ENCODE measurements at regions not wholly inside any gene's neighbourhood (a gene's known extent, or its start where the extent isn't known, plus 50 kb on each side); places are given as distances from the start of the nearest gene placed in this dataset.

DNA sequence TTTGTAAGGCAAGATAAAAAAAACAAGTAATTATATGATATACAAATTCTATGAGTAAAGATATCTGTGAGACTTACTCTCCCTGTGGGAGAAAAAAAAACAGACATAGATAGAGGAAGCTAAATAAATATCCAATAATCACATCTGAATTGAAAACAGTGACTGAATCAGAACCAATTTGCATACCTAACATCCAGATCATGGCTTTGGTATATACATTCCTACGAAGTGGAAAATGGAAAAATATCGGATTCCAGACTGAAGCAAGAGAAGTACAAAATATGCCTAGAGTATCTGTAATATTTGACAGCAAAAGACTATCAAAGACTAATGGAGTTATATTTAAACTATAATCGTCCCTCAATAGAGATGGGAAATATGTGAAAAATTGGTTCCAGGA, 1108.1 kb upstream of the CHAC2 start:
- 33% methylated on average over 3 of the region's 3 CpGs for WGBS (ENCODE audit: insufficient coverage, insufficient replicate concordance, low lambda C conversion rate, missing lambda C conversion rate)

More for the DNA sequence above, 1108.1 kb upstream of the CHAC2 start:
- H3K36me3 ChIP-seq (ENCODE audit: control insufficient read depth in 2 of 2, insufficient read depth in 2 of 2, low read length in 1 of 2): no peaks in the 10 kb centered on the region
- ChIA-PET CTCF (no interaction called here), SMC1A (ENCODE audit: uncharacterized antibody, unreplicated experiment) (no interaction called here), POLR2A (no interaction called here), RAD21 (ENCODE audit: unreplicated experiment) (no interaction called here)
- H3K27ac ChIP-seq (ENCODE audit: control insufficient read depth, insufficient read depth): no peak overlapping the region
- intact Hi-C loops (cut with micrococcal nuclease; ENCODE audit: unreplicated experiment): no loop called here
- no peaks in the 10 kb centered on the region for H3K27me3 ChIP-seq (replicated peaks in 1 of 2; ENCODE audit: control insufficient read depth in 2 of 2, insufficient read depth in 2 of 2, low read length in 1 of 2)
- in situ Hi-C loops (cut with MboI): no loop called here
- H3K9ac ChIP-seq (ENCODE audit: control insufficient read depth, insufficient read depth, low read length): no peak overlapping the region
- H3K4me1 ChIP-seq (ENCODE audit: control insufficient read depth, insufficient read depth, low read length): no peaks in the 10 kb centered on the region
- no peaks in the 10 kb centered on the region for H3K79me2 ChIP-seq (ENCODE audit: control insufficient read depth, insufficient read depth, low read length)
- no peak for FAIRE-seq
- no TSS peak for BruUV-seq (replicated peaks)
- no peak for TF ChIP-seq NFYA (IDR thresholded peaks at IDR 0.05; ENCODE audit: borderline replicate concordance, low read depth, low read length)
- no peak for TF ChIP-seq KDM1A (IDR thresholded peaks at IDR 0.05; ENCODE audit: borderline replicate concordance)
- no peak for TF ChIP-seq LARP7 (IDR thresholded peaks at IDR 0.05)
- no peak for TF ChIP-seq SREBF2 (IDR thresholded peaks at IDR 0.05; ENCODE audit: low read length)
- TF ChIP-seq POLR2AphosphoS5 (IDR thresholded peaks at IDR 0.05; ENCODE audit: low read length): no peak
- no peak for TF ChIP-seq RUNX3 (IDR thresholded peaks at IDR 0.05; ENCODE audit: low read length)
- no peak for TF ChIP-seq NR2C1 (IDR thresholded peaks at IDR 0.05)
- TF ChIP-seq CHD1 (IDR thresholded peaks at IDR 0.05; ENCODE audit: low read depth, low read length): no peak
- no peak for TF ChIP-seq EED (IDR thresholded peaks at IDR 0.05; ENCODE audit: low read depth)
- TF ChIP-seq, protein P1, sequence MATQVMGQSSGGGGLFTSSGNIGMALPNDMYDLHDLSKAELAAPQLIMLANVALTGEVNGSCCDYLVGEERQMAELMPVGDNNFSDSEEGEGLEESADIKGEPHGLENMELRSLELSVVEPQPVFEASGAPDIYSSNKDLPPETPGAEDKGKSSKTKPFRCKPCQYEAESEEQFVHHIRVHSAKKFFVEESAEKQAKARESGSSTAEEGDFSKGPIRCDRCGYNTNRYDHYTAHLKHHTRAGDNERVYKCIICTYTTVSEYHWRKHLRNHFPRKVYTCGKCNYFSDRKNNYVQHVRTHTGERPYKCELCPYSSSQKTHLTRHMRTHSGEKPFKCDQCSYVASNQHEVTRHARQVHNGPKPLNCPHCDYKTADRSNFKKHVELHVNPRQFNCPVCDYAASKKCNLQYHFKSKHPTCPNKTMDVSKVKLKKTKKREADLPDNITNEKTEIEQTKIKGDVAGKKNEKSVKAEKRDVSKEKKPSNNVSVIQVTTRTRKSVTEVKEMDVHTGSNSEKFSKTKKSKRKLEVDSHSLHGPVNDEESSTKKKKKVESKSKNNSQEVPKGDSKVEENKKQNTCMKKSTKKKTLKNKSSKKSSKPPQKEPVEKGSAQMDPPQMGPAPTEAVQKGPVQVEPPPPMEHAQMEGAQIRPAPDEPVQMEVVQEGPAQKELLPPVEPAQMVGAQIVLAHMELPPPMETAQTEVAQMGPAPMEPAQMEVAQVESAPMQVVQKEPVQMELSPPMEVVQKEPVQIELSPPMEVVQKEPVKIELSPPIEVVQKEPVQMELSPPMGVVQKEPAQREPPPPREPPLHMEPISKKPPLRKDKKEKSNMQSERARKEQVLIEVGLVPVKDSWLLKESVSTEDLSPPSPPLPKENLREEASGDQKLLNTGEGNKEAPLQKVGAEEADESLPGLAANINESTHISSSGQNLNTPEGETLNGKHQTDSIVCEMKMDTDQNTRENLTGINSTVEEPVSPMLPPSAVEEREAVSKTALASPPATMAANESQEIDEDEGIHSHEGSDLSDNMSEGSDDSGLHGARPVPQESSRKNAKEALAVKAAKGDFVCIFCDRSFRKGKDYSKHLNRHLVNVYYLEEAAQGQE (IDR thresholded peaks at IDR 0.05; ENCODE audit: low read depth, low read length): no peak
- no peak for TF ChIP-seq YBX1 (IDR thresholded peaks at IDR 0.05)
- no peak for TF ChIP-seq MXI1 (IDR thresholded peaks at IDR 0.05; ENCODE audit: low read depth, low read length)
- TF ChIP-seq POLR2A (IDR thresholded peaks at IDR 0.05; ENCODE audit: low read depth, low read length): no peak
- no peak for TF ChIP-seq SMAD5 (IDR thresholded peaks at IDR 0.05; ENCODE audit: low read depth)
- TF ChIP-seq STAT3 (IDR thresholded peaks at IDR 0.05; ENCODE audit: low read depth, low read length): no peak
- H3K4me3 ChIP-seq: no peak overlapping the region
- H4K20me1 ChIP-seq (ENCODE audit: control insufficient read depth, insufficient read depth): no peaks in the 10 kb centered on the region
- H3K4me2 ChIP-seq (ENCODE audit: control insufficient read depth, insufficient read depth): no peak overlapping the region
- H2AFZ ChIP-seq (ENCODE audit: control insufficient read depth, low read depth, low read length): no peak overlapping the region
- ATAC-seq: no peak
- H3K9me3 ChIP-seq (replicated peaks; ENCODE audit: control insufficient read depth, insufficient read depth, low read length): no peaks in the 10 kb centered on the region
- no peak for DNase-seq (ENCODE audit: low read depth, low spot score)
